ENCODE measurements at regions not wholly inside any gene's neighbourhood (a gene's known extent, or its start where the extent isn't known, plus 50 kb on each side); places are given as distances from the start of the nearest gene placed in this dataset.

- no peaks in the 10 kb centered on the region for H3K27me3 ChIP-seq (ENCODE audit: insufficient read depth, low read length)
- no peaks in the 10 kb centered on the region for H3K4me1 ChIP-seq (ENCODE audit: insufficient read depth, low read length)
- H3K4me3 ChIP-seq (ENCODE audit: low read length): no peak overlapping the region
- H3K9me3 ChIP-seq (ENCODE audit: low read depth, low read length): no peaks in the 10 kb centered on the region
Measured at GRCh38 chr5:125214080-125214479, 467.6 kb upstream of the ZNF608 start.

GRCh38 chr5:125215593-125215992 lies 469.2 kb upstream of the ZNF608 start:
- Histone ChIP-seq H3K4me1 (ENCODE audit: insufficient read depth, low read length) (no peaks in the 10 kb centered on the region), H3K27me3 (ENCODE audit: insufficient read depth, low read length) (no peaks in the 10 kb centered on the region), H3K4me3 (ENCODE audit: low read length) (no peak overlapping the region), H3K9me3 (ENCODE audit: low read depth, low read length) (no peaks in the 10 kb centered on the region)

- Histone ChIP-seq H3K4me1 (ENCODE audit: insufficient read depth, low read length) (no peaks in the 10 kb centered on the region), H3K9me3 (ENCODE audit: low read depth, low read length) (no peaks in the 10 kb centered on the region), H3K27me3 (ENCODE audit: insufficient read depth, low read length) (no peaks in the 10 kb centered on the region), H3K4me3 (ENCODE audit: low read length) (no peak overlapping the region)
Measured at GRCh38 chr5:125219710-125220109, 473.3 kb upstream of the ZNF608 start.

- H3K27me3 ChIP-seq (ENCODE audit: insufficient read depth, low read length): no peaks in the 10 kb centered on the region
- no peaks in the 10 kb centered on the region for H3K9me3 ChIP-seq (ENCODE audit: low read depth, low read length)
- no peaks in the 10 kb centered on the region for H3K4me1 ChIP-seq (ENCODE audit: insufficient read depth, low read length)
- no peak overlapping the region for H3K4me3 ChIP-seq (ENCODE audit: low read length)
Measured at GRCh38 chr5:125220284-125220683, 473.8 kb upstream of the ZNF608 start.

- H3K4me1 ChIP-seq (ENCODE audit: insufficient read depth, low read length): no peaks in the 10 kb centered on the region
- no peak overlapping the region for H3K4me3 ChIP-seq (ENCODE audit: low read length)
- H3K9me3 ChIP-seq (ENCODE audit: low read depth, low read length): no peaks in the 10 kb centered on the region
- H3K27me3 ChIP-seq (ENCODE audit: insufficient read depth, low read length): no peaks in the 10 kb centered on the region
Measured at GRCh38 chr5:125222597-125223240, 476.3 kb upstream of the ZNF608 start.

- Histone ChIP-seq H3K27me3 (ENCODE audit: insufficient read depth, low read length) (no peaks in the 10 kb centered on the region), H3K9me3 (ENCODE audit: low read depth, low read length) (no peaks in the 10 kb centered on the region), H3K4me1 (ENCODE audit: insufficient read depth, low read length) (no peaks in the 10 kb centered on the region), H3K4me3 (ENCODE audit: low read length) (no peak overlapping the region)
Measured at GRCh38 chr5:125225424-125225823, 479.0 kb upstream of the ZNF608 start.

GRCh38 chr5:125226825-125227224 lies 480.4 kb upstream of the ZNF608 start:
- Histone ChIP-seq H3K4me3 (ENCODE audit: low read length) (no peak overlapping the region), H3K27me3 (ENCODE audit: insufficient read depth, low read length) (no peaks in the 10 kb centered on the region), H3K4me1 (ENCODE audit: insufficient read depth, low read length) (no peaks in the 10 kb centered on the region), H3K9me3 (ENCODE audit: low read depth, low read length) (no peaks in the 10 kb centered on the region)

GRCh38 chr5:125227333-125228095 lies 481.1 kb upstream of the ZNF608 start:
- Histone ChIP-seq H3K27me3 (ENCODE audit: insufficient read depth, low read length) (no peaks in the 10 kb centered on the region), H3K4me3 (ENCODE audit: low read length) (no peak overlapping the region), H3K9me3 (ENCODE audit: low read depth, low read length) (no peaks in the 10 kb centered on the region), H3K4me1 (ENCODE audit: insufficient read depth, low read length) (no peaks in the 10 kb centered on the region)

GRCh38 chr5:125228363-125229070 lies 482.1 kb upstream of the ZNF608 start:
- Histone ChIP-seq H3K4me1 (ENCODE audit: insufficient read depth, low read length) (no peaks in the 10 kb centered on the region), H3K9me3 (ENCODE audit: low read depth, low read length) (no peaks in the 10 kb centered on the region), H3K4me3 (ENCODE audit: low read length) (no peak overlapping the region), H3K27me3 (ENCODE audit: insufficient read depth, low read length) (no peaks in the 10 kb centered on the region)

GRCh38 chr5:125229556-125229955 lies 483.1 kb upstream of the ZNF608 start:
- no peaks in the 10 kb centered on the region for H3K4me1 ChIP-seq (ENCODE audit: insufficient read depth, low read length)
- H3K9me3 ChIP-seq (ENCODE audit: low read depth, low read length): no peaks in the 10 kb centered on the region
- no peaks in the 10 kb centered on the region for H3K27me3 ChIP-seq (ENCODE audit: insufficient read depth, low read length)
- H3K4me3 ChIP-seq (ENCODE audit: low read length): no peak overlapping the region

GRCh38 chr5:125232779-125233230 lies 486.4 kb upstream of the ZNF608 start:
- Histone ChIP-seq H3K27me3 (ENCODE audit: insufficient read depth, low read length) (no peaks in the 10 kb centered on the region), H3K9me3 (ENCODE audit: low read depth, low read length) (no peaks in the 10 kb centered on the region), H3K4me3 (ENCODE audit: low read length) (no peak overlapping the region), H3K4me1 (ENCODE audit: insufficient read depth, low read length) (no peaks in the 10 kb centered on the region)

GRCh38 chr5:125233944-125234343 lies 487.5 kb upstream of the ZNF608 start:
- Histone ChIP-seq H3K4me3 (ENCODE audit: low read length) (no peak overlapping the region), H3K4me1 (ENCODE audit: insufficient read depth, low read length) (no peaks in the 10 kb centered on the region), H3K27me3 (ENCODE audit: insufficient read depth, low read length) (no peaks in the 10 kb centered on the region), H3K9me3 (ENCODE audit: low read depth, low read length) (no peaks in the 10 kb centered on the region)

GRCh38 chr5:125236007-125236406 lies 489.6 kb upstream of the ZNF608 start:
- Histone ChIP-seq H3K27me3 (ENCODE audit: insufficient read depth, low read length) (no peaks in the 10 kb centered on the region), H3K4me3 (ENCODE audit: low read length) (no peak overlapping the region), H3K4me1 (ENCODE audit: insufficient read depth, low read length) (no peaks in the 10 kb centered on the region), H3K9me3 (ENCODE audit: low read depth, low read length) (no peaks in the 10 kb centered on the region)

- Histone ChIP-seq H3K4me3 (ENCODE audit: low read length) (no peak overlapping the region), H3K27me3 (ENCODE audit: insufficient read depth, low read length) (no peaks in the 10 kb centered on the region), H3K9me3 (ENCODE audit: low read depth, low read length) (no peaks in the 10 kb centered on the region), H3K4me1 (ENCODE audit: insufficient read depth, low read length) (no peaks in the 10 kb centered on the region)
Measured at GRCh38 chr5:125236981-125237380, 490.5 kb upstream of the ZNF608 start.

- Histone ChIP-seq H3K4me1 (ENCODE audit: insufficient read depth, low read length) (no peaks in the 10 kb centered on the region), H3K9me3 (ENCODE audit: low read depth, low read length) (no peaks in the 10 kb centered on the region), H3K27me3 (ENCODE audit: insufficient read depth, low read length) (no peaks in the 10 kb centered on the region), H3K4me3 (ENCODE audit: low read length) (no peak overlapping the region)
Measured at GRCh38 chr5:125244531-125244930, 498.1 kb upstream of the ZNF608 start.

All from mononuclear cell (primary cell).